CD4-positive, alpha-beta T cell treated with Interleukin-10 for 1 hour (primary cell): ENCODE measurements at regions not wholly inside any gene's neighbourhood (a gene's known extent, or its start where the extent isn't known, plus 50 kb on each side); places are given as distances from the start of the nearest gene placed in this dataset.
"Not testable (repeated sequence)": the region's sequence is repeated elsewhere in the genome, so short reads cannot be mapped to it uniquely, and the experiment has no call there.

Experiments
- DNase-seq: peaks from one replicate; pipeline ENCODE4 v3.0.0-alpha.2; 2020

DNA sequence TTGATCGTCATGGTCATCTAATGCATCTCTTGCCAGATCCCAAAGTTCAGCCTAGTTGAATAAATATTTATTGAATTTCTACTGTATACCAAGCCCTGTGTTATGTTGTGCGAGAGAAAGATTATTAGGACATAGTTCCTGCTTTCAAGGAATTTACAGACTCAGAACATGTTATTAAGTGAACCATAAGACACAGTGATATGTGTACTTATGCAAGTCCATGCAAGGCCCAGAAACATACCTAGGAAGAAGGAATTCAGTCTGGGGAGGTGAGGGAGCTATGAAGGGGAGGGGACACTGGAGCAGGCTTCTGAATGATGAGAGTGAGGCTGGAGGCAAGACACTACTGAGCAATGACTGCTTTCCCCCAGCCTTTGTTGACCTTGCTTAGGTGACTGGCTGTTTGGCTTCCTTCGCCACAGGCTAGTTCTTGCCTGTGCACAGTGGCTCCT, 81.4 kb downstream of the ACAA2 start:
- no peak for DNase-seq

DNA sequence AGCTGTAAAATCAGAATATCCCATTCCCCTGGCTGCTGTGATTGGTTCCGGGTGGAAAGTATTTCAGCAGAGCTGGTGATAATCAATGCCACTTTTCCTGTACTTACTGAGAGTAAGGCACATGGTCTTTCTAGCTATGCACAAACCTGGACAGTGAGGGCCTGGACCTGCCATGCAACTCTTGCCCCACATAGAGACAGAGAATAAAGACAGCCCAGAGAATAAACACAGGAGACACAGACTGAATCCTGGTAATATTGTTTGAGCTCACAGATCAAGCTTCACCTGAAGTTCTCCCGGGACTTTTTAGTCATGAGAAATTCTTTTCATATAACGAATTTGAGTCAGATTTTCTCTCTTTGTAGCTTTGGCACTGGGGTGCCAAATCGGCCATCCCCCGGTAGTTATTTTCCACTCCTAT, 81.9 kb downstream of the ACAA2 start:
- no peak for DNase-seq

DNA sequence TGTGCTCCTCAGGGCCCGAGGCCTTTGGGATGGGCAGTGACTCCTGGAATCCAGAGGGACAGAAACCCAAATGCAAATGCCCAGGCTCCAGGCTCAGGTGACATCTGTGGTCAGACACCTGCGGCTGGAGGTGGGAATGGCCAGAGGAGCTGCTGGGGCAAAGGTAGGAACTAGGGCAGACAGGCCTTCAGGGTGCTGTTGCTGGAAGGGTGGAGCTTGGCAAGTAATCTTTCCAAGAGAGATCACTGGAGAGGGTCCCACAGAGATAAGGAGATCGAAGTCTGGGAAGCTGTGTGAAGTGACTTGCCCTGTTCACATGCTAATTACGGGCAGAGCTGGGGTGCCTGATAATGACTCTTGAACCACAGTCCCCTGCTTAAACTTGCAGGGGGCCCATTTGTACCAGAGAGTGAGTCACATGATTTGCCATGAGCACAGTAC, 82.4 kb downstream of the ACAA2 start:
- no peak for DNase-seq

DNA sequence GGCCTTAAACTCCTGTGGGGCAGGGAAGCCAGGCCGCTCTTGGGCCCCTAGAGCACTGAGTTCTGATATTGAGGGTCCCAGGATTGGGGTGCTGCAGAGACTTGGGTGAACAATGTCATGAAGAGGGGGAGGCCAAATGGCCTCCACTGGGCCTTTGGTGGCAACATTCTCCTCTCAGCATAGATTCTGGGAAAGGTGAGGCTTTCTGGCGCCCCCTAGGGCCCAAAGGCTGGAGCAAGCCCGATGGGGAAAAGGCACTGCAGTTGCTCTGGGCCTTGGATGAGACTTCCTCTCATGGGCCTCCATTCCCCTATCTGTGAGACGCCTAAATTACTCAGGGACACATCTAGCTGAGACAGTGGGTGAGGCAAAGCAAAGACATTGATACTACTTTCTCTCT, 84.8 kb downstream of the ACAA2 start:
- DNase-seq, result peak; percentile 17

DNA sequence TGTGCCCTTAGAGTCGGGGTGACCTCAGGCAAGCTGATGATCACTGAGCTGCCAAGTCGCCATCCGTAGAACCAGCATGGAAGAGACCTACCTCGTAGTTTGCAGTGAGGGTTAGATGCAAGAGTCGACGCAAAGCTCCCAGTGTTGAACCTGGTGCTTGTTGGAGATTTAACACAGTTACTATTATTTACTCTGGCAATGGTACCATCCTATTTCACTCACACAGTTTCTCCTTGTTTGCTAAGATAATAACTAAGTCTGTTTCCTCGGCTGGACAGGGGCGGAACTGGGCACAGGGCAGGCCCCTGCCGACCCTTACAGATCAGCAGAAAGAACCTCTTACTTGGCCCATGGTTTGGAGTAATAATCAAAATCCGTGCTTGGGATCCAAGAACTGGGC, 85.5 kb downstream of the ACAA2 start:
- no peak for DNase-seq

DNA sequence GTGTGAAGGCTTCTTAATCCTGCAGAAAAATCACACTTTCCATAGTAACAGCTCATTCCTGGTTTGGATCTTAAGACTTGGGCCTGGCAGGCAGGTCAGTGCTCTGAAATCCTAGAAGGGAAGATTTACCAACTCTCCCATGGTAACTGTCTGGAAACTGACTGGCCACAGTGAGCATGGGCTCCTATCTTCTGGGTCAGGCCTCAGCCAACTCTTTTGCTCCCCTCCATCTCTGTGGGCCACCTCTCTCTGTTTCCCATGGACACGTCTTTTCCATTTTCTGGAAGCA, 86.7 kb downstream of the ACAA2 start:
- DNase-seq, result no peak

DNA sequence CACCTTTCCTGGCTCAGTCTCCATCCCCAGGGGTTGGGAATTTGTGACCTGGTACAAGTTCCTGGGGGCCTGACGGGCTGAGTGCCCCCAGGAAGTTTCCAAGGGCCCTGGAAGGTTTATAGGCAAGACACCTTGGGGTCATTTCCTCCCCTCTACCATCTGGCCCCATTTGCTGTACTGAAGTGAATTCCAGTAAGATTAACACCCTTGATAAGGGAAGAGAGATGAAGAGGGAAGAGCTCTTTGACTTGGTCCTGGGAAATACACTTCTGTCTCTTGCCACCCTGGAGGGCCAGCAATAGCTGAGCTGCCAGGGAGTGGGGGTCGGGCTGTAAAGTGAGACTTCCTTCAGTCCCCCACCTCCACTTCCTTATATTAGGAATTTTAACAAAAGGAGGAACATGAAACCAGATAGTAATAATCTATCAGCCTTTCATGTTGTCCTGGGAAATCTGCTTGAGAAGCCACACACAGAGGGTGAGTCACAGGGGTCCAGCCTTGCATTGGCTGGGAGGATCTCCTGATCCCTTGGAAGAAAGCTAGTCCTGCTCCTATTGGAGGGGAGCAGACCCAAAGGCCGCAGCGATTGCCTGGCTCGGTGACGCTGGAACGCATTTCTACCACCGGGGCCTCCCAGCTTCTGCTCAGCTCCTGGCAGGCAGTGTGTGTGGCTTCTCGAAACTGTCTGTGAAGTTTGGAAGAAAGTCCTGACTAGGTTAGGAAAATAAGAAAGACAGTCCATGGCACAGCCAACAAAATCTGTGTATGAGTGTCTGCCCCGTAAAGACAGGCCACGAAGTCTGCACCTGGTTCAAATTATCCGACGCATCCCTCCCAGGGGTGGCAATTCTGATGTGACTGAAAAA, 87.3 kb downstream of the ACAA2 start:
- DNase-seq, result no peak

DNA sequence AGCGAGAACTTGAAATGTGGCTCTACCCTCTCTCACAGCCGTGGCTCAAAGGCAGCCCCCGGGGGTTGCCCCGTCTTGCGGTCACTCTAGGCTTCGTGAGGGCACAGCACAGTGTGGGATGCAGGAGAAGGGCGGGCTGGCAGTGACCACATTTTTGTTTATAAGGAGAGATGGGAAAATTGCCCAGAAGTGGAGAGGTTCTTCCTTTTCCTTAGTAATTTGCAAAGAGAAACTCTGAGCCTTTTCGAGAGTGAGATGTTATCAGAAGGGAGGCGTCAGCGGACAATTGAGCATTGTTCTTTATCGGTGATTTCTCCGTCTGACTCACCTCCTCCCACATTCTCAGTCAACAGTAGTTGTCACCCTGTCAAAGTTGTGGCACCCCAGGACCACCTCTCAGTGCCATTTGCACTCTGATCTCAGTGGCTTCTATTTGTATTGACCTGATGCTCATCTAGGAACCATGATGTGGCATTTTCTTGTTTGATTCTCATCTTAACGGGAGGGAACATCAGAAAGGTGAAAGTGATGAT, 89.6 kb downstream of the ACAA2 start:
- no peak for DNase-seq

DNA sequence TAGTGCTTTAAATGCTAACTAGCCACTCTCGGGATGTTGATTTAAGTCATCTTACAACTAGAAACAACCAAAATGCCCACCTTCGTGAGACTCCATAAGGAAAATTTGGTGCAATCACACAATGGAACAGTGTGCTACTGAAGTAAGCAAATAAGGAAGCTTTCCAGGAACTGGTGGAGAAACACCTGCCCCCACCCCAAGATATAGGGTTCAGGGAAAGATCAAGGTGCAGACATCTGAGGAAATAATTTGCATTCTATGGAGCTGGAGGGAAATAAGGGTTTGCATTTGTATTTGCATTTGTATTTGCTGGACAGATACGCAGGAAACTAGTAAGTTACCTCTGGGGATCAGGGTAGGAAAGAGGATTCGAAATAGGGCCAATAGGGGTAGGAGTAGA, 90.9 kb downstream of the ACAA2 start:
- no peak for DNase-seq

DNA sequence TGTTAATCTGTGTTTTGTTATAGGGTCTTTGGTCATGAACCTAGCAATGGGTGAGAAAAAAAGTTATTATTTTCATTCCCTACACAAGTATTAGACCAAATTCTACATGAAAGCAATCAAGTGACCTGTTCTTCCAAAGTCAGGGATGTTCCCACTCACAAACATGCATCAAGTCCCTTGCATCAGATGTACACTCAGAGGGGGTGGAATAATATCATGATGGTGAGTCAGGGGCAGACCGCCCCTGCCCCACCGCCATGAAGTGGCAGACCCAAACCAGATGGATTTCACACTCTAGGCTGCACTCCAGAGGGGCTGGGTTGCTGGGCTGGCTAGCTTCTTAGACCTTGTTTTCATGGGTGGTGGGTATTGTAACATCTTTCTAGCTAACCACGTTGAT, 91.4 kb downstream of the ACAA2 start:
- no peak for DNase-seq

DNA sequence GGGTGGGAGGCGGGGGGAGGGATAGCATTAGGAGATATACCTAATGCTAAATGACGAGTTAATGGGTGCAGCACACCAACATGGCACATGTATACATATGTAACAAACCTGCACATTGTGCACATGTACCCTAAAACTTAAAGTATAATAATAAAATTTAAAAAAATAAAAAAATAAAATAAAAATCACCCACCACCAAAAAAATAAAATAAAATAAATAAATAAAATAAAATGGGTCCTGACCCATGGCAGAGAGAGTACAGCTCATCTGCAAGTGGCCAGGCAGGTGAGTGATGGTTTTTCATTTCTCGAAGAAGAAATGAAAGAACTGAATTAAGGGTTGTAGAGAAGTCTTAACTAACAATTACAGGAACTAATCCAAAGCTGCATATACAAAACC, 92.4 kb downstream of the ACAA2 start:
- not testable (repeated sequence) for DNase-seq

DNA sequence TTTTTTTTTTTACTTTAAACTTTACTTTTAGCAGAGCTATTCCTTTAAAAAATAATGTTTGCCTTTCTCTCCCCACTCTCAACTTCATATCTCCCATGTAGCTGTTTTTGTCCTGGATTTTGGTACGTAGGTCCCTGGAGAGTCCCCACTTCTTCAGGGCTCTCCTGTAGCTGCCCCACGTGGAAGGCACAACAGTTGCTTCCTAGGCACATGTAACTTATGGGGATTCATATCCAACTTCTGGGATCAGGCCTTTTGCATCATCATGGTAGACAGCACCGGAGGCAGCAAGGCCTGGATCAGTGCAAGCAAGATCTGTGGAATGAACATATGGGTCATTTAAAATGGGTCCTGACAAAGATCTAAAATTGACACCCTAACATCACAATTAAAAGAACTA, 95.7 kb downstream of the ACAA2 start:
- no peak for DNase-seq

DNA sequence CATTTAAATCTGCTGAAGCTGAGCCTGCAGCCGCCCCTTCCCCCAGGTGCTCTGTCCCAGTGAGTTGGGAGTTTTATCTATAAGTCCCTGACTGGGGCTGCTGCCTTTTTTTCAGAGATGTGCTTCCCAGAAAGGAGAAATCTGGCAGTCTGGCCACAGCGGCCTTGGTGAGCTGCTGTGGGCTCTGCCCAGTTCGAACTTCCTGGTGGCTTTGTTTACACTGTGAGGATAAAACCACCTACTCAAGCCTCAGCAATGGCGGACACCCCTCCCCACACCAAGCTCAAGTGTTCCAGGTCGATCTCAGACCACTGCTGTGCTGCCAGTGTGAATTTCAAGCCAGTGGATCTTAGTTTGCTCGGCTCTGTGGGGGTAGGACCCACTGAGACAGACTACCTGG, 97.3 kb downstream of the ACAA2 start:
- DNase-seq, result no peak

DNA sequence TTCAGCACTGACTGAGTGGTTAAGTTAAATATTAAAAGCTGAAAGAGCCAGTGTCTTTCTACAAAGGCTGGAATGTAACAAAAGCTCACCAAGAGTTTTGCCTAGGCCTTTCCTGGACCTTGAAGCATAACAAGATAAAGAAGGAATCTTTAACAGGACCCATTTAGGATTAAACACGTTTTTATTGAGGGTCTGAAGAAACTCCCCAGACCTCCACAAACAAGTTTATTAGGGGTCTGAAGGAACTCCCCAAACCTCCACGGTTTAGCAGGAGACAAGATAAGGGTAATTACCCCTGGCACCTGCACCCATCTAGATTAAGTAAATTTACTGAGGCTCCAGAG, 104.0 kb downstream of the ACAA2 start:
- DNase-seq, result no peak

DNA sequence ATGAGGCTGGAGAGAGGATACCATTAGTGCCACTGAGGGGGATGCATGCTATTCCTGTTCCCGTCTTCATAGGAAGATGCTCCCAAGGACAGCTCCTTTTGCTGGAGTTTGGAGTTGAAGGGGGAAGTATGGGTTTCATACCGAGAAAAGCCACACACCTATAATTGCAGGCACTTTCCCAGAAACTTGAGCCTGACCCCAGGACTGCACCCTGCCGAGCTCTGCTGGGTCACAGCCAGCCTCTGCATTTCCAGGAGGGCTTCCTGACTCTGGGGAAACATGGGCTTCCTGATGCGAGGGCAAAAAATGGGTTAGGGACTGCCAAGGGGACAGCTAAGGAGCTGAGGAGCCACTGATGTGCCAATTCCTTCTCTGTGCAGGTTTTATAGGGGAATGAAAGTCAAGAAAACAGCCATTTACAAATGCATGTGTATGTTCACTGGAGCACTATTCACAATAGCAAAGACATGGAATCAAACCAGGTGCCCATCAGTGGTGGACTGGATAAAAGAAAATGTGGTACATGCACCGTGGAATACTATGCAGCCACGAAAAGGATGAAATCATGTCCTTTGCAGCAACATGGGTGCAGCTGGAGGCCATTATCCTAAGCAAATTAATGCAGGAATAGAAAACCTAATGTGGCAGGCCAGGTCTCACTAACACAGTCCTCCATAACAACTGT, 104.5 kb downstream of the ACAA2 start:
- DNase-seq, result no peak

DNA sequence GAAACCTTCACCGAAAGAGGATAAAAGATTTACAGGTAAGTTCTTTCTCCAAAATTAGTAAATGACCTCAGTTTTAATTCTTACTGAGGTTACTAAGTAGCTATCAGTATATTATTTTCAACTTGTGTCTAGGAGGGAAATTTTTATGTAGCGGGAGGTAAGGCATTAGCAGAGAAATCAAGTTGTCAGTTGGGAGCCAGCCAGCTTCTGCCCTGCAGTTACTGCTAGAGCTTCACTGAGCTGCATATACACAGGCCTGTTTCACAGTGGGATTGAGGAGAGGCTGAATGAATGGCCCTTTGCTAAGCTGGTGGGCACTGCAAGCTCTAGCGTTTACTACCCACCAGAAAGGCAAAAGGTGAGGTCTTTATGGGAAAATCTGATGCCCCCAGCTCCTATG, 105.7 kb downstream of the ACAA2 start:
- no peak for DNase-seq

DNA sequence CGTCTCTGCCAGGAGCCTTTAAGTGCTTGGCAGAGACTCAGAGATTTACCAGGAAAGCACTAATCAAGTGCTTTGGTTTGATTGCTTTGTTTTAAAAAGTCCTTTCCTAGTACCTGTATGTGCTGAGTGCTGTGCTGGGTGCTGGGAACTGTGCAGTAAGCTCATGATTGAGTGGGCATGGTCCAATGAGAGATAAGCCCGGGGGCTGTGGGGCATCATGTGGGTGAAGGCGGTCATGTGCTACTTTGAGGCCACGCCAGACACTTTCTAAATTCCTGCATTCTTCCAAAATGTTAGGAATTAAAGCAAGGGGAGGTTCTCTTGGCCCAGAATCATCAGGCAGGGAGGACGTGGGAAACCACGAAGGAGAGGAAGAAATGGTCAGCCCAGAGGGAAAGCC, 109.0 kb downstream of the ACAA2 start:
- DNase-seq, result no peak

DNA sequence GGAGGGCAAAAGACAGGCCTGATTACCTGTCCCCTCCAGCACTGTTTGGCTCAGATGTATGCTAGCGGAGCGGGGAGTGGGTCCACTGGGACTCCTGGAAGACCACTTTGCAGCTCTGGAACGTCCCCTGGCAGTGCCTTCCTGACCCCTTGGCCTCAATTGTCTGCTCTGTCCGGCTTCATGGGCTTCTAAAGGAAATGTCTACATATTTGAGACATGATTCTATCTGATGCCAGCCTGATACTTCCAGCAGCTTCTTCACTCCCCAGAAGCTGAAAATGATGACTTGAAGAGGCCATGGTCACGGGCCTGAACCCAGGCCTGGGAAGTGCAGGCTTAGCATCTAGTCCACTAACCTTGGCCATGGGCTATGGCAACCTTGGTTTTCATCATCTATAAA, 112.1 kb downstream of the ACAA2 start:
- DNase-seq, result no peak

DNA sequence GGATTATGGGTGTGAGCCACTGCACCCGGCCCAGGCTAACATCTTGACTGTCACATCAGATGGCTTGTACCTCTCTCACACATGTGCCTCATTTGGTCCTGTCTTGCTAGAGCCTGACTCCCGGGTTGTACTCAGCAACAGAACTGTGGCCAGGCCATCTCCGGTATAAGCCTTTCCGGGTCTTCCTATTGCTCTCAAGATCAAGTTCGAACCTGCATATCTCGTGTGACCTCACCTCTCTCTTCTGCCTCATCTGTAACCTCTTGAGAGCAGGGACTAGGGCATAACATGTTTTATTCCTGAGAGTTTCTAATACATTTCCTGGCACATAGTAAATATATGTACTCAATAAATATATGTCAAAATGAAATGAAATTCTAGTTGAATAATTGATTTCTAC, 114.0 kb downstream of the ACAA2 start:
- no peak for DNase-seq

DNA sequence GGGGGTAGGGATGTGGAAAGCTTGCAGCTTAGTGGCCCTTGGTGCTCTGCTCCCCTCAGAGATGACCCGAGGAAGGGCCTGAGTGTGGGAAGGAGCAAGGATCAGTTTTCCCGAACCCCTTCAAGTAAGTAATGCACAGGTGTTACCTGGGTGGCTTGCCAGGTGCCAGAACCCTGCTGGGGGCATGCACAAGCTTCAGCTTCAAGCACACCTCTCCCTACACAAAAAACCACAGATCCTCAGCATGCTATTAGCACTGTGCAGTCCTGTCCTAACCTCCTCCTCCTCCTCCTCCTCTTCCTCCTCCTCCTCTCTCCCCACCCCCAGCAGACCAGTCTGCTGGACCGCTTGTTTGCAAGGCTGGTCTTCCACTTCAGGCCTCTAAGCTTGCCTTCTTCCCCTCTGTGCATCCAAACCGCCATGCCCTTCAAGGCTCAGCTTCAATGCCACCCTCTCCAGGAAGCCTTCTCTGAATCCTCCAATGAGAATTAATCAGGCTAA, 114.8 kb downstream of the ACAA2 start:
- DNase-seq, result no peak

DNA sequence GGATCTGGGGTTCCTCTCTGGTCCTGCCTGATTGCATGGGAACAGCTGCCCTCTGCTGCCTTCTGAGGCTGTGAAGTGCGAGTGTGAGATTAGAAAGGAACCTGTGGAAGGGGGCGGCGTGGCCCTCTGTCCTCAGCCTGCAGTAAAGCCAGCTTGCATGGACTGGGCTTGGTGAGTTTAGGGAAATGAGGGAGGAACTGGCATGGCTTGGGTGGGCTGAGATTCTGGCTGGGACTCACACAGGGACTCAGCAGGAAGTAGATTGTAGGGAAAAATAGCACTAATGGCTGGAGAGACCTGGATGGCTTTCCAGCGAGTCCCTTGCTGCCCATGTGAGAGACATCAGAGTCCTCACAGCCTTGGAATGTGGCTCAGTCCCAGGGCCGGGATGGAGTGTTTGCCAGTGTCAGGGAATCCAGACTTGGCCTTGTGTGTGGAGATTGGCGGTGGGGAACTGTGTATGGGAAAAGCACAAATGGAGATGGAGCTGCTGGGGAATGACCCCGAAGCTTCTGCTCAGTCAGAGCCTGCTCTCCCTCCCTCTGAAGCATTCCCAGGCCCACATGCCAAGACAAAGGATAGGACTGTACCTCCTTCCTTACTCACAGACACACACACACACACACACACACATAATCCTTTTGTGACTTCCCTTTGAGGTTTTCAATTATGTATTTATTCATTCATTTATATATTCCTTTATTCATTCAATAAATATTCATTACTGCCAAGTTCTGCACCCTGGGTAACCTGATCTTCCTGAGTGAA, 115.4 kb downstream of the ACAA2 start:
- no peak for DNase-seq

DNA sequence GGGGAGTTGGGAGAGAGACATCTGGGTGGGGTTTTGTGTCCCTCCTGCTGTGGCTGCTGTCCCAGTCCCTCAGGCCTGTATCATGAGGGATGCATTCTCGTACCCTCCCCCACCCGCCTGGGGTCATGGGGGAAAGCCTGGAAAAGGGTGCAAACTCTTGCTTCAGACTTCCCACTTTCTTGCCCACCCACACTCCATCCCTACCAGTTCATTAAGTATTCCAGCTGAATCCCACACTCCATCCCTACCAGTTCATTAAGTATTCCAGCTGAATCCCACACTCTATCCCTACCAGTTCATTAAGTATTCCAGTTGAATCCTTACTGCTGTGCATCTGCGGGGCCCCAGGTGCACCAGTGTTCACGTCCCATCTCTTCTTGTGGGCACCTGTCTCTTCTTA, 116.3 kb downstream of the ACAA2 start:
- DNase-seq, result no peak

DNA sequence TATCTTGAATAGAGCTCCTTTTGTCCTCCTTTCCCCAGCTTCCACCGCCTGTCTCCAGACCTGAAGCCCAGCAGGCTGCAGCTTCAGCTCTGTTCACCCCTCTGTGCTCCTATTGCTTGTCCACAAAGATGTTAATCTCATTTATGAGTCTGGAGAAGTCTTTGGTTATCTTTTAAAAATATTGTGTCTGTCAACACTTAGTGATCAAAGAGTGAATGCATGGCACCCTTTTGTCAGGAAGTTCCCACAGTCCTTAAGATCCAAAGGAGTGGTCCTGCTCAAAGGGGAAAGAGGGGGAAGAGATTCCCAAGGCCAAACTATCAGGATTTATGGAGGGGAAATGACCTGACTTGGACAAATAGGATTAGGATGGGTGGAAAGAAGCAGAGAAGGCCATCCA, 118.9 kb downstream of the ACAA2 start:
- no peak for DNase-seq

DNA sequence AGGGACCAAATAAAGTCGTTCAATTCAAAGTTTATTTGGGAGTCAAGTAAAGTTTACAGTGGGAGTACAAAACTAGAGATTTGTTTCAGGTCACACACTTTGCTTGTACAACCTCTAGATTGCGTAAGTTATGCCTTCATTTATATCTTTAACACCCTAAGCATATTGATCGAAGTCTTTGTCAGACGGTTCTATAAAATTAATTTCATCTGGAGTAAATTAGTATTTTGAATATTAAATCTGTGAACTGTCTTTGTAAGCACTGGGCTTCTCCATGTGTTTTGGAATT, 119.7 kb downstream of the ACAA2 start:
- DNase-seq, result no peak
